Activated naive CD8-positive, alpha-beta T cell treated with anti-CD3 and anti-CD28 coated beads for 36 hours (primary cell): ENCODE measurements at regions not wholly inside any gene's neighbourhood (a gene's known extent, or its start where the extent isn't known, plus 50 kb on each side); places are given as distances from the start of the nearest gene placed in this dataset.
"Not testable (repeated sequence)": the region's sequence is repeated elsewhere in the genome, so short reads cannot be mapped to it uniquely, and the experiment has no call there.

Experiments used
- DNase-seq: peaks from one replicate; pipeline ENCODE4 v3.0.0; 2021
- H3K27ac Mint-ChIP-seq: one replicate; pipeline ENCODE4 v1.8.0; 2022; ENCODE audit warnings: mild to moderate bottlenecking, moderate library complexity, mixed read lengths
- H3K27me3 Mint-ChIP-seq: one replicate; pipeline ENCODE4 v1.8.0; 2022; ENCODE audit warnings: mild to moderate bottlenecking, mixed read lengths
- H3K36me3 Mint-ChIP-seq: one replicate; pipeline ENCODE4 v1.8.0; 2021; ENCODE audit warnings: mild to moderate bottlenecking, mixed read lengths
- H3K4me1 Mint-ChIP-seq: one replicate; pipeline ENCODE4 v1.8.0; 2021; ENCODE audit warnings: mixed read lengths
- H3K4me3 Mint-ChIP-seq: one replicate; pipeline ENCODE4 v1.8.0; 2022; ENCODE audit warnings: mild to moderate bottlenecking, moderate library complexity, mixed read lengths
- H3K9me3 Mint-ChIP-seq: one replicate; pipeline ENCODE4 v1.8.0; 2022; ENCODE audit warnings: mixed read lengths

DNA sequence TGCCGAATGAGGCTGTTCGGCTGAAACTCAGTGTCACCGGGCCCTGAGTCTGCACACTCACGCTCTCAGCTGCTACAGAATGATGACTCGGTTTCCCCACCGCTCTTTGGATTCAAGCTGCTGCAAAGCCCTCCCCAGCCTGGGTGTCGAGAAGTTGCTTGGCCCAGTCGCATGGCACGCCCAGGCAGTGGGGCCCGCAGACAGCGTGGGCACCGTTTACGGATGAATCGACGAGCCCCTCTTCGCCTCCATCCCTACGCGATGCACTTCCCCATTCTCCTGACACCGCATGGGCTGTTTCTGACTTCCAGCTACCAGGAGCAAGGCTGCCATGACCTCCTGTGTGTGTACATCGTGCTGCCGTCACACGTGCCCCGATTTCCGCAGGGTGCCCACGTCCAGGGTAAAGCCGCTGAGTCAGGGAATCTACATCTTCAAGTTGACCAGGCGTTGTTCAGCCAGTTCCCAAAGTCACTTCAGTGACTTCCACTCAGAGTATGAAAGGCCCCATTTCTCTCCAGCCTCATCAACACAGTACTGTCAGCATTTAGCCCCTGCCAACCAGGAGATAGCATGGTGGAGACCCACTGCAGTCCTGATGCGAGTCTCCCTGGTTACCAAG lies 60.3 kb upstream of the GPC1 start:
- Mint-ChIP-seq H3K27me3 (no peaks in the 10 kb centered on the region), H3K36me3 (no peaks in the 10 kb centered on the region), H3K4me3 (no peak overlapping the region), H3K27ac (no peak overlapping the region), H3K9me3 (peaks cover under 1% of the 10 kb centered on the region), H3K4me1 (no peaks in the 10 kb centered on the region)
- no peak for DNase-seq

DNA sequence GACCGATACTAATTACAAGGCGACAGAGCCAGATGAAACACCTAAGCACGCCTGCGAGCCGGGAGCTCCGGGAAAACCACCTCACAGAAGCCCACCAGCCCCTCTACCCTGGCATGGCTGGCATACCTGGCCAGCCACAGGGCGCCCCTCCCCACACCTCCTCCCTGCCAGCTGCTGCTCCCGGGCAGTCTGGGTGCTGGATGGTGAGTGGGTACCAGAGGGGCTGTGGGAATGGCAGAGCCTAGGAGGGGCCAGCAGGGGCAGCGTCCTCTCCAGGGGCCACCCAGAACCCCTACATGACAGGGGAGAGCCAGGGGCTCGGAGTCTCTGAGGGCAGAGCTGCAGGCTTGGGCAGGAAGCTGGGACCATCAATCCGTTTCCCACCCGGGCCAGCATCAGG lies 58.7 kb upstream of the GPC1 start:
- Mint-ChIP-seq H3K27me3 (no peaks in the 10 kb centered on the region), H3K9me3 (peaks cover 3% of the 10 kb centered on the region), H3K4me1 (peaks cover 2% of the 10 kb centered on the region), H3K4me3 (no peak overlapping the region), H3K36me3 (no peaks in the 10 kb centered on the region), H3K27ac (no peak overlapping the region)
- no peak for DNase-seq

- Mint-ChIP-seq H3K27me3 (no peaks in the 10 kb centered on the region), H3K36me3 (no peaks in the 10 kb centered on the region), H3K9me3 (peaks cover 3% of the 10 kb centered on the region), H3K27ac (no peak overlapping the region), H3K4me1 (peaks cover 2% of the 10 kb centered on the region), H3K4me3 (no peak overlapping the region)
- DNase-seq: no peak
Measured at GRCh38 chr2:240377366-240377765, 58.1 kb upstream of the GPC1 start.

GRCh38 chr2:240379089-240379636 lies 56.3 kb upstream of the GPC1 start:
- peaks cover 3% of the 10 kb centered on the region for H3K9me3 Mint-ChIP-seq
- peaks cover 2% of the 10 kb centered on the region for H3K4me1 Mint-ChIP-seq
- DNase-seq: no peak
- no peak overlapping the region for H3K4me3 Mint-ChIP-seq
- no peaks in the 10 kb centered on the region for H3K27me3 Mint-ChIP-seq
- no peaks in the 10 kb centered on the region for H3K36me3 Mint-ChIP-seq
- H3K27ac Mint-ChIP-seq: no peak overlapping the region

GRCh38 chr2:240383099-240383758 lies 52.2 kb upstream of the GPC1 start:
- Mint-ChIP-seq H3K36me3 (no peaks in the 10 kb centered on the region), H3K4me1 (peaks cover 2% of the 10 kb centered on the region), H3K27ac (no peak overlapping the region), H3K9me3 (peaks cover 3% of the 10 kb centered on the region), H3K4me3 (no peak overlapping the region), H3K27me3 (no peaks in the 10 kb centered on the region)
- no peak for DNase-seq

GRCh38 chr2:240383871-240384700 lies 51.4 kb upstream of the GPC1 start:
- DNase-seq: no peak
- Mint-ChIP-seq H3K36me3 (no peaks in the 10 kb centered on the region), H3K9me3 (peaks cover 3% of the 10 kb centered on the region), H3K27ac (no peak overlapping the region), H3K4me1 (peaks cover 2% of the 10 kb centered on the region), H3K27me3 (no peaks in the 10 kb centered on the region), H3K4me3 (no peak overlapping the region)

- peaks cover 2% of the 10 kb centered on the region for H3K4me1 Mint-ChIP-seq
Measured at GRCh38 chr2:240384711-240385450, 50.6 kb upstream of the GPC1 start.

GRCh38 chr2:240385451-240386161 lies 49.9 kb upstream of the GPC1 start:
- not testable (repeated sequence) for H3K4me1 Mint-ChIP-seq, H3K9me3 Mint-ChIP-seq, H3K27me3 Mint-ChIP-seq, H3K27ac Mint-ChIP-seq, H3K4me3 Mint-ChIP-seq, H3K36me3 Mint-ChIP-seq, DNase-seq

More at GRCh38 chr2:240384711-240385450, 50.6 kb upstream of the GPC1 start:
- H3K36me3 Mint-ChIP-seq: no peaks in the 10 kb centered on the region
- H3K27ac Mint-ChIP-seq: no peak overlapping the region
- H3K27me3 Mint-ChIP-seq: no peaks in the 10 kb centered on the region
- no peak overlapping the region for H3K4me3 Mint-ChIP-seq
- H3K9me3 Mint-ChIP-seq: peaks cover 3% of the 10 kb centered on the region
- DNase-seq: no peak
